ENCODE measurements at regions not wholly inside any gene's neighbourhood (a gene's known extent, or its start where the extent isn't known, plus 50 kb on each side); places are given as distances from the start of the nearest gene placed in this dataset.
"Not testable (repeated sequence)": the region's sequence is repeated elsewhere in the genome, so short reads cannot be mapped to it uniquely, and the experiment has no call there.

GRCh38 chr4:19158107-19158809 is 1093.4 kb upstream of the SLIT2 start:
- Histone ChIP-seq H3K4me3 (ENCODE audit: low read depth, low read length) (no peak overlapping the region), H3K27me3 (replicated peaks; ENCODE audit: control insufficient read depth, insufficient read depth, low read length) (no peaks in the 10 kb centered on the region), H3K4me1 (no peaks in the 10 kb centered on the region), H3K9me3 (peaks cover 9% of the 10 kb centered on the region), H3K36me3 (ENCODE audit: control insufficient read depth, insufficient read depth, low read length) (no peaks in the 10 kb centered on the region)
- DNase-seq: no peak
- H3K36me3 Mint-ChIP-seq (ENCODE audit: insufficient read depth, unreplicated experiment): no peaks in the 10 kb centered on the region
- peaks cover 30% of the 10 kb centered on the region for H3K9me3 Mint-ChIP-seq (ENCODE audit: unreplicated experiment)
- no peaks in the 10 kb centered on the region for H3K4me1 Mint-ChIP-seq (ENCODE audit: low read depth, unreplicated experiment)
- no TSS peak for BruUV-seq (replicated peaks)
- no peaks in the 10 kb centered on the region for H3K27me3 Mint-ChIP-seq (ENCODE audit: insufficient read depth, unreplicated experiment)
- H3K4me3 Mint-ChIP-seq (ENCODE audit: unreplicated experiment): no peak overlapping the region
- H3K27ac Mint-ChIP-seq (ENCODE audit: unreplicated experiment): no peak overlapping the region
- POLR2A ChIA-PET: no interaction called here
- intact Hi-C loops (cut with micrococcal nuclease; ENCODE audit: unreplicated experiment): no loop called here
- CTCF ChIA-PET: no interaction called here
- TF ChIP-seq CTCF (IDR thresholded peaks at IDR 0.05; ENCODE audit: insufficient read depth in 1 of 2, low read depth in 1 of 2, low read length in 1 of 2, severe bottlenecking in 1 of 2, unreplicated experiment in 1 of 2): no peak

- Mint-ChIP-seq H3K27ac (ENCODE audit: unreplicated experiment) (no peak overlapping the region), H3K4me3 (ENCODE audit: unreplicated experiment) (no peak overlapping the region), H3K4me1 (ENCODE audit: low read depth, unreplicated experiment) (no peaks in the 10 kb centered on the region), H3K9me3 (ENCODE audit: unreplicated experiment) (peaks cover 30% of the 10 kb centered on the region), H3K27me3 (ENCODE audit: insufficient read depth, unreplicated experiment) (no peaks in the 10 kb centered on the region), H3K36me3 (ENCODE audit: insufficient read depth, unreplicated experiment) (no peaks in the 10 kb centered on the region)
- Histone ChIP-seq H3K9me3 (peaks cover 9% of the 10 kb centered on the region), H3K27me3 (replicated peaks; ENCODE audit: control insufficient read depth, insufficient read depth, low read length) (no peaks in the 10 kb centered on the region), H3K36me3 (ENCODE audit: control insufficient read depth, insufficient read depth, low read length) (no peaks in the 10 kb centered on the region), H3K4me3 (ENCODE audit: low read depth, low read length) (no peak overlapping the region), H3K4me1 (no peaks in the 10 kb centered on the region)
- POLR2A ChIA-PET: no interaction called here
- intact Hi-C loops (cut with micrococcal nuclease; ENCODE audit: unreplicated experiment): no loop called here
- no TSS peak for BruUV-seq (replicated peaks)
- no peak for DNase-seq
- CTCF ChIA-PET: no interaction called here
- no peak for TF ChIP-seq CTCF (IDR thresholded peaks at IDR 0.05; ENCODE audit: insufficient read depth in 1 of 2, low read depth in 1 of 2, low read length in 1 of 2, severe bottlenecking in 1 of 2, unreplicated experiment in 1 of 2)
These were observed 1094.9 kb upstream of the SLIT2 start for GRCh38 chr4:19156786-19157185.

GRCh38 chr4:19155568-19155967 is 1096.1 kb upstream of the SLIT2 start:
- intact Hi-C loops (cut with micrococcal nuclease; ENCODE audit: unreplicated experiment): no loop called here
- ChIA-PET CTCF (no interaction called here), POLR2A (no interaction called here)
- BruUV-seq (replicated peaks): no TSS peak
- Histone ChIP-seq H3K4me1 (no peaks in the 10 kb centered on the region), H3K4me3 (ENCODE audit: low read depth, low read length) (no peak overlapping the region), H3K9me3 (peaks cover 9% of the 10 kb centered on the region), H3K36me3 (ENCODE audit: control insufficient read depth, insufficient read depth, low read length) (no peaks in the 10 kb centered on the region), H3K27me3 (replicated peaks; ENCODE audit: control insufficient read depth, insufficient read depth, low read length) (no peaks in the 10 kb centered on the region)
- Mint-ChIP-seq H3K9me3 (ENCODE audit: unreplicated experiment) (peaks cover 30% of the 10 kb centered on the region), H3K27me3 (ENCODE audit: insufficient read depth, unreplicated experiment) (no peaks in the 10 kb centered on the region), H3K4me3 (ENCODE audit: unreplicated experiment) (no peak overlapping the region), H3K36me3 (ENCODE audit: insufficient read depth, unreplicated experiment) (no peaks in the 10 kb centered on the region), H3K27ac (ENCODE audit: unreplicated experiment) (no peak overlapping the region), H3K4me1 (ENCODE audit: low read depth, unreplicated experiment) (no peaks in the 10 kb centered on the region)
- DNase-seq: no peak
- TF ChIP-seq CTCF (IDR thresholded peaks at IDR 0.05; ENCODE audit: insufficient read depth in 1 of 2, low read depth in 1 of 2, low read length in 1 of 2, severe bottlenecking in 1 of 2, unreplicated experiment in 1 of 2): no peak

GRCh38 chr4:19154267-19154666 is 1097.4 kb upstream of the SLIT2 start:
- H3K36me3 Mint-ChIP-seq (ENCODE audit: insufficient read depth, unreplicated experiment); intact Hi-C loops (cut with micrococcal nuclease; ENCODE audit: unreplicated experiment); H3K4me1 Mint-ChIP-seq (ENCODE audit: low read depth, unreplicated experiment); H3K4me3 ChIP-seq (ENCODE audit: low read depth, low read length); H3K9me3 ChIP-seq; H3K27me3 Mint-ChIP-seq (ENCODE audit: insufficient read depth, unreplicated experiment); DNase-seq; H3K4me1 ChIP-seq; H3K27ac Mint-ChIP-seq (ENCODE audit: unreplicated experiment); H3K27me3 ChIP-seq (replicated peaks; ENCODE audit: control insufficient read depth, insufficient read depth, low read length); BruUV-seq (replicated peaks); POLR2A ChIA-PET; H3K4me3 Mint-ChIP-seq (ENCODE audit: unreplicated experiment); H3K36me3 ChIP-seq (ENCODE audit: control insufficient read depth, insufficient read depth, low read length); CTCF ChIA-PET: not testable (repeated sequence)
- peaks cover 30% of the 10 kb centered on the region for H3K9me3 Mint-ChIP-seq (ENCODE audit: unreplicated experiment)

All from Caco-2 (cell line).